AG10803 (cell line): ENCODE measurements at regions not wholly inside any gene's neighbourhood (a gene's known extent, or its start where the extent isn't known, plus 50 kb on each side); places are given as distances from the start of the nearest gene placed in this dataset.
"Not testable (repeated sequence)": the region's sequence is repeated elsewhere in the genome, so short reads cannot be mapped to it uniquely, and the experiment has no call there.

Source experiments
- DNase-seq: peaks from one replicate; pipeline ENCODE4 v3.0.0; 2010; ENCODE audit warnings: low read depth
- H3K4me3 ChIP-seq: 2 replicates; pipeline ENCODE4 v1.5.1; 2011; ENCODE audit warnings: mild to moderate bottlenecking, low read length, control low read depth
- CTCF ChIP-seq: conservative IDR thresholded peaks from 2 replicates; pipeline ENCODE4 v1.5.1; 2011; ENCODE audit warnings: mild to moderate bottlenecking, low read length, control low read depth, inconsistent platforms

GRCh38 chr7:34357946-34358345 is 300.1 kb upstream of the NPSR1 start:
- TF ChIP-seq CTCF: no peak
- DNase-seq: no peak
- no peak overlapping the region for H3K4me3 ChIP-seq

GRCh38 chr7:34358578-34358977 is 299.4 kb upstream of the NPSR1 start:
- DNase-seq: peak; percentile 27
- not testable (repeated sequence) for H3K4me3 ChIP-seq

GRCh38 chr7:34361663-34362250 is 296.3 kb upstream of the NPSR1 start:
- H3K4me3 ChIP-seq: no peak overlapping the region
- TF ChIP-seq CTCF: no peak
- DNase-seq: peak; percentile 74

- H3K4me3 ChIP-seq: no peak overlapping the region
- DNase-seq: no peak
- no peak for TF ChIP-seq CTCF
These were observed 295.4 kb upstream of the NPSR1 start for GRCh38 chr7:34362621-34363020.

GRCh38 chr7:34364130-34364529 is 293.9 kb upstream of the NPSR1 start:
- DNase-seq: no peak
- H3K4me3 ChIP-seq: no peak overlapping the region
- no peak for TF ChIP-seq CTCF

- no peak for TF ChIP-seq CTCF
- no peak for DNase-seq
- no peak overlapping the region for H3K4me3 ChIP-seq
These were observed 293.0 kb upstream of the NPSR1 start for GRCh38 chr7:34365011-34365410.

- no peak overlapping the region for H3K4me3 ChIP-seq
- no peak for DNase-seq
- no peak for TF ChIP-seq CTCF
These were observed 292.4 kb upstream of the NPSR1 start for GRCh38 chr7:34365611-34366010.

GRCh38 chr7:34371922-34372321 is 286.1 kb upstream of the NPSR1 start:
- no peak overlapping the region for H3K4me3 ChIP-seq
- peak; percentile 26 for DNase-seq
- no peak for TF ChIP-seq CTCF
